Upper lobe of right lung (tissue), 1 donor: ENCODE measurements at regions not wholly inside any gene's neighbourhood (a gene's known extent, or its start where the extent isn't known, plus 50 kb on each side); places are given as distances from the start of the nearest gene placed in this dataset.

Source experiments
- ATAC-seq: fragments of 200-7000 bp; cut with Tn5 transposase; one replicate; pipeline ENCODE4 v1.9.1; 2020; ENCODE audit warnings: mild to moderate bottlenecking, moderate library complexity
- DNase-seq: peaks from one replicate; pipeline ENCODE4 v3.0.0-alpha.2; 2020
- H3K27ac ChIP-seq: fragments of 200-600 bp; one replicate; pipeline ENCODE4 v1.8.0; 2022
- H3K27me3 ChIP-seq: fragments of 200-600 bp; one replicate; pipeline ENCODE4 v1.8.0; 2022; ENCODE audit warnings: mild to moderate bottlenecking
- H3K36me3 ChIP-seq: fragments of 200-600 bp; one replicate; pipeline ENCODE4 v1.8.0; 2022
- H3K4me1 ChIP-seq: fragments of 200-600 bp; one replicate; pipeline ENCODE4 v1.8.0; 2022
- H3K4me3 ChIP-seq: fragments of 200-600 bp; one replicate; pipeline ENCODE4 v1.8.0; 2022; ENCODE audit warnings: mild to moderate bottlenecking
- H3K9me3 ChIP-seq: fragments of 200-600 bp; one replicate; pipeline ENCODE4 v1.8.0; 2022
- intact Hi-C: fragments of 100-400 bp; cut with DNase I; formaldehyde crosslinking; loops from one replicate; pipeline ENCODE4 v1.11.0; 2022
- TF ChIP-seq, protein P1 (sequence below): fragments of 200-600 bp; IDR thresholded peaks from one replicate; pipeline ENCODE4 v1.8.0; 2022; ENCODE audit warnings: antibody characterized with exemption
- donor health status: DM: no; HTN: yes; CAD: no; lungs with severe emphysema.

GRCh38 chr17:79279320-79279719, 204.7 kb downstream of the ENGASE start:
- peaks cover 8% of the 10 kb centered on the region for H3K27me3 ChIP-seq
- no peaks in the 10 kb centered on the region for H3K4me1 ChIP-seq
- DNase-seq = no peak
- no peak overlapping the region for H3K4me3 ChIP-seq
- H3K36me3 ChIP-seq = no peaks in the 10 kb centered on the region
- intact Hi-C loops = no loop called here
- ATAC-seq = no peak
- no peak overlapping the region for H3K27ac ChIP-seq
- TF ChIP-seq, protein P1, sequence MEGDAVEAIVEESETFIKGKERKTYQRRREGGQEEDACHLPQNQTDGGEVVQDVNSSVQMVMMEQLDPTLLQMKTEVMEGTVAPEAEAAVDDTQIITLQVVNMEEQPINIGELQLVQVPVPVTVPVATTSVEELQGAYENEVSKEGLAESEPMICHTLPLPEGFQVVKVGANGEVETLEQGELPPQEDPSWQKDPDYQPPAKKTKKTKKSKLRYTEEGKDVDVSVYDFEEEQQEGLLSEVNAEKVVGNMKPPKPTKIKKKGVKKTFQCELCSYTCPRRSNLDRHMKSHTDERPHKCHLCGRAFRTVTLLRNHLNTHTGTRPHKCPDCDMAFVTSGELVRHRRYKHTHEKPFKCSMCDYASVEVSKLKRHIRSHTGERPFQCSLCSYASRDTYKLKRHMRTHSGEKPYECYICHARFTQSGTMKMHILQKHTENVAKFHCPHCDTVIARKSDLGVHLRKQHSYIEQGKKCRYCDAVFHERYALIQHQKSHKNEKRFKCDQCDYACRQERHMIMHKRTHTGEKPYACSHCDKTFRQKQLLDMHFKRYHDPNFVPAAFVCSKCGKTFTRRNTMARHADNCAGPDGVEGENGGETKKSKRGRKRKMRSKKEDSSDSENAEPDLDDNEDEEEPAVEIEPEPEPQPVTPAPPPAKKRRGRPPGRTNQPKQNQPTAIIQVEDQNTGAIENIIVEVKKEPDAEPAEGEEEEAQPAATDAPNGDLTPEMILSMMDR = no peak
- H3K9me3 ChIP-seq = no peaks in the 10 kb centered on the region

DNA sequence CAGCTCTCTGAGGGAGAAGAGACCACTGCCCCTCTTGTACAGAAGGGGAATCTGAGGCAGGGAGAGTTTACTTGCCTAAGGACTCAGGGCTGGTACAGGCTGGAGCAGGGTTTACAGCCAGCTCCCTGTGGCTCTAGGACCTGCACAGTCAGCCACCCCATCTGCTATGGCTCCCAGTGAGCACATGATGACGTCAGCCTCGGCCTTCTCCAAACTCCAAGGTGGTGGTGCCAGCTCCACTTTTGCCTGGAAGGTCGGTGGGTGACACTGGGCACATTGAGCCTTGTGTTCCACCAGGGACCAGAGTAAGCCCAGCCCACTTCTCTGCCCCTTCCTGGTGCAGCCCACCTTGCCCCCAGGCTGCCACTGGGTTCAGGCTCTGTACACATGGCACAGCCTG, 202.2 kb downstream of the ENGASE start:
- no peak overlapping the region for H3K27ac ChIP-seq
- H3K36me3 ChIP-seq = no peaks in the 10 kb centered on the region
- no peak overlapping the region for H3K4me3 ChIP-seq
- H3K9me3 ChIP-seq = no peaks in the 10 kb centered on the region
- TF ChIP-seq, protein P1 = no peak
- H3K27me3 ChIP-seq = peaks cover 20% of the 10 kb centered on the region
- intact Hi-C loops = no loop called here
- ATAC-seq (no peak), DNase-seq (no peak)
- H3K4me1 ChIP-seq = no peaks in the 10 kb centered on the region

GRCh38 chr17:79273660-79274059, 199.0 kb downstream of the ENGASE start:
- Histone ChIP-seq H3K4me1 (no peaks in the 10 kb centered on the region), H3K4me3 (no peak overlapping the region), H3K9me3 (no peaks in the 10 kb centered on the region), H3K27me3 (peaks cover 41% of the 10 kb centered on the region), H3K27ac (no peak overlapping the region), H3K36me3 (no peaks in the 10 kb centered on the region)
- intact Hi-C loops = no loop called here
- DNase-seq (no peak), ATAC-seq (no peak)
- TF ChIP-seq, protein P1 = no peak

- ATAC-seq (no peak), DNase-seq (no peak)
- Histone ChIP-seq H3K27ac (no peak overlapping the region), H3K4me1 (no peaks in the 10 kb centered on the region), H3K36me3 (no peaks in the 10 kb centered on the region), H3K9me3 (no peaks in the 10 kb centered on the region), H3K27me3 (peaks cover 46% of the 10 kb centered on the region), H3K4me3 (no peak overlapping the region)
- TF ChIP-seq, protein P1 = no peak
- intact Hi-C loops = no loop called here
Observed at GRCh38 chr17:79272666-79273219, 198.1 kb downstream of the ENGASE start.

GRCh38 chr17:79272220-79272619, 197.6 kb downstream of the ENGASE start:
- Histone ChIP-seq H3K36me3 (no peaks in the 10 kb centered on the region), H3K27ac (no peak overlapping the region), H3K27me3 (peaks cover 51% of the 10 kb centered on the region), H3K9me3 (no peaks in the 10 kb centered on the region), H3K4me3 (no peak overlapping the region), H3K4me1 (no peaks in the 10 kb centered on the region)
- DNase-seq (no peak), ATAC-seq (no peak)
- TF ChIP-seq, protein P1 = no peak
- intact Hi-C loops = no loop called here

DNA sequence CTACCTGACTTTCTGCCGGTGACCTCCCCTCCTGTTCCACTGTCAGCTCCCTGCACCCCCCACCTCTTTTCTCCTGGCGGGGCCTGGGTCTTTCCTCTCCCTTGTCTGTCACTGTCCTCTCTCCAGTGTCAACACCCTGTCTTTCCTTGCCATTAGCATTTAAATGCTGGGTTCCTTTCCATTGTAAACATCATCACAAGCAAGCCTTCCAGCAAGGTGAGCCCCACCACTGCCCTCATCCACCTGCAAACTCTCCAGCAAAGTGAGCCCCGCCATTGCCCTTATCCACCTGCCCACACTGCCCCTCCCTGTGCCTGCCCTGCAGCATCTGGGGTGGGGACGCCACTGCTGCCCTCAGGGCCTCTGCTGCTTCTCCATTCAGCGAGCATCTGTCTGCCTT, 195.0 kb downstream of the ENGASE start:
- Histone ChIP-seq H3K4me3 (no peak overlapping the region), H3K27me3 (peaks cover 58% of the 10 kb centered on the region), H3K9me3 (no peaks in the 10 kb centered on the region), H3K36me3 (no peaks in the 10 kb centered on the region), H3K27ac (no peak overlapping the region), H3K4me1 (no peaks in the 10 kb centered on the region)
- TF ChIP-seq, protein P1 = no peak
- ATAC-seq = no peak
- intact Hi-C loops = no loop called here
- no peak for DNase-seq
